ENCODE measurements at regions not wholly inside any gene's neighbourhood (a gene's known extent, or its start where the extent isn't known, plus 50 kb on each side); places are given as distances from the start of the nearest gene placed in this dataset.
A peak's percentile ranks its signal among the peaks of the same experiment; 100 is the strongest.

DNA sequence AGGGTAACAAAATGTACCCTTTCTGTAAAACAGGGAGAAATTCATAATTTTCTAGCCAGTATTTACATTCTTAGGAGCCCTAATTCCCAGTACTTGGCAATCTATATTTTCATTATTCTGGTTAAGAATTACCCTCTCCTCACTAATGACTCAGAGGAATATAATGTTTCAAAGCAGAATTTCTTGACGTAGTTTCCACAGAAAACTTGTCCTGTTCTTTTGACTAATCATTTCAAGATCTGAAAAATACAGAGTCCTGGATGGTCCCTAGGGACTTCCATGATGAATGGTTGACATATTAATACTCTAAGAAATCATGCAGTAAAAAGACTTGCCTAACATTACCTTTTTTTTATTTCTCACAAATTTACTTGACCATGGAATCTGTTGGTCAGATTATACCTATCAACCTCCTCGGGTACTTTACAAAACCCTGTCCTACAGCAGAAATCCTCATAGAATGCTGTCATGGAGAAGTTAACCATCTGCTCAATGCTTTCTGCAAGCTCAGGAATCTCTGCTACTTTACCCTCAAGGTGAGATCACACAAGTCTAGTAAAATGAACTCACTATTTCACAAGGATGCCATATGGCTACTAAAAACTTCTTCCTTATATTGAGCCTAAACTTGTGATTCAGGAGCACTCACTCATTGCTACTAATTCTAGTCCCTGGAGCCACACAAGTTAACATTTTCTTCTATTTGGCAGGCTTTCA lies 202.1 kb upstream of the CNR1 start:
- H3K4me3 ChIP-seq (ENCODE audit: low read depth, low read length), result no peak overlapping the region
- TF ChIP-seq, protein P1, sequence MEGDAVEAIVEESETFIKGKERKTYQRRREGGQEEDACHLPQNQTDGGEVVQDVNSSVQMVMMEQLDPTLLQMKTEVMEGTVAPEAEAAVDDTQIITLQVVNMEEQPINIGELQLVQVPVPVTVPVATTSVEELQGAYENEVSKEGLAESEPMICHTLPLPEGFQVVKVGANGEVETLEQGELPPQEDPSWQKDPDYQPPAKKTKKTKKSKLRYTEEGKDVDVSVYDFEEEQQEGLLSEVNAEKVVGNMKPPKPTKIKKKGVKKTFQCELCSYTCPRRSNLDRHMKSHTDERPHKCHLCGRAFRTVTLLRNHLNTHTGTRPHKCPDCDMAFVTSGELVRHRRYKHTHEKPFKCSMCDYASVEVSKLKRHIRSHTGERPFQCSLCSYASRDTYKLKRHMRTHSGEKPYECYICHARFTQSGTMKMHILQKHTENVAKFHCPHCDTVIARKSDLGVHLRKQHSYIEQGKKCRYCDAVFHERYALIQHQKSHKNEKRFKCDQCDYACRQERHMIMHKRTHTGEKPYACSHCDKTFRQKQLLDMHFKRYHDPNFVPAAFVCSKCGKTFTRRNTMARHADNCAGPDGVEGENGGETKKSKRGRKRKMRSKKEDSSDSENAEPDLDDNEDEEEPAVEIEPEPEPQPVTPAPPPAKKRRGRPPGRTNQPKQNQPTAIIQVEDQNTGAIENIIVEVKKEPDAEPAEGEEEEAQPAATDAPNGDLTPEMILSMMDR (IDR thresholded peaks at IDR 0.05; ENCODE audit: insufficient read depth, low read depth, low read length, missing control alignments), result no peak
- DNase-seq (ENCODE audit: low read depth), result no peak

DNA sequence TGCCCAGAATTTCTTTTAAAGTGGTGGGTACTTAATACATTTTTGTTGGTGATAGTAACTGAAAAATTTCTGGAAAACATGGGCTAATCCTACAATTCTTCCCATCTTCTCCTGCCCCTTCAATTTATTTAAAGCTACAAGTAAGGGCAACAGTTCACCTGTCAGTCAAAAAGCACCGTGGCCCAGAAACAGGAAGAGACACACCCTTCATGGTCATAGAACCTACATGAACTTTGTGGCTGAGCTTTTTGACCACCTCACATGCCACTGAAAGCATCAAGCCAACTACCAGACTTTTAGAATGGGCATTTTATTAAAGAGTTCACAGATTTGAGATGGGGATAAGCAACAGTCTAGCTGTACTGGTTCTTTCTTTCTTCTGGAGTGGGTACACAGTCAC lies 201.1 kb upstream of the CNR1 start:
- H3K4me3 ChIP-seq (ENCODE audit: low read depth, low read length), result no peak overlapping the region
- TF ChIP-seq, protein P1 (IDR thresholded peaks at IDR 0.05; ENCODE audit: insufficient read depth, low read depth, low read length, missing control alignments), result no peak
- DNase-seq (ENCODE audit: low read depth), result peak; percentile 23

DNA sequence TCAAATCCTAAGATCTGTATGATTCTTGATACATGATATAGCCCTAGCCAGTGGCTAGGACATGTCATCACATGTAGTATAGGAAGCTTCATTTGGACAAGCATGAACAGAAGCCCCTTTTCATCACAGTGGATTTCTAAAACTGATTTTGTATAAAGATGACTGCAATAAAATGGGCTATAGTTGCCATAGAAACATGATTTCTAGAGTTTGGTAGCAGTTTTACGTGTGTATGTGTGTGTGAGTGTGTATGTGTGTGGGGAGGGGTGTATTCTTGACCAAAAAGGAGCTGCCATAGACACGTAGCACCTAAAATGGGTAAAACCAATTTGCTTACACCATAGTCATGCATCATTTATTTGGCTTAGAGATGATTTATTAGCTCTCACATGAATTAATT lies 200.5 kb upstream of the CNR1 start:
- no peak for DNase-seq (ENCODE audit: low read depth)
- TF ChIP-seq, protein P1 (IDR thresholded peaks at IDR 0.05; ENCODE audit: insufficient read depth, low read depth, low read length, missing control alignments), result no peak
- H3K4me3 ChIP-seq (ENCODE audit: low read depth, low read length), result no peak overlapping the region

DNA sequence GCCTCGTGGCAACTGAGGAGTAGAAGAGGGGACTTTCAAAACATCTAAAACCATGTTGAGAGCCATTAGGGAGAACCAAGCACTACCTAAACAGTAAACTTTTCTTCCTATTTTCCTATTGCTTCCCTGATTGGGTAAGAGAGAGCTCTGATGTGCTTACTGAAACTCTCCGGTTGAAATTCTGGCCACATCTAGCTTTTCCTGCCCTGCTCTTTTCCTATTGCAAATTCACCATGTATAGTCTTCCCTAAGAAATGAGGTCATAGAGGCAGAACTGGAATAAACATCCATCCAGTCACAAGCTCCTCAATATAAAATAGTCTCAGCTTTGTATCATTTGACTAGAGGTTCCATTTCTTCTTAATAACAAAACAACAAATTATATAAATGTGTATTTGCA lies 199.5 kb upstream of the CNR1 start:
- TF ChIP-seq, protein P1 (IDR thresholded peaks at IDR 0.05; ENCODE audit: insufficient read depth, low read depth, low read length, missing control alignments), result no peak
- DNase-seq (ENCODE audit: low read depth), result no peak
- no peak overlapping the region for H3K4me3 ChIP-seq (ENCODE audit: low read depth, low read length)

DNA sequence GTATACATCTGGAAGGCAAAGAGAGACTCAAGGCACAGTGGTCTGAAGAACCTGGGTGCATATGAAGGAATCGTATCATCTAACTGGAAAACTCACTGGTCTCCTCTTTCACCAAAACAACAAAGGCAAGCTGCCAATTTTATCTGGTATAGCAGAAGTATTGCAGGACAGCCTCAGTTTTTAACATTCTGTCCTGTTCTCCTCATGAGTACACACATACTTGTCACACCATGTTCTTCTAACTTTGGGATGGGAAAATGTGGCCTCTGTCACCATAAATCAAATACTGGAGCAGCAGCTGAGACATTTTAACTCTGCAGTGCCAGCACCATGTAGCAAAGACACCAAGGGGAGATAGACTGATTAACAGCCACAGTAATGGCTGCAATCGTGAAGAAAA lies 199.1 kb upstream of the CNR1 start:
- no peak overlapping the region for H3K4me3 ChIP-seq (ENCODE audit: low read depth, low read length)
- TF ChIP-seq, protein P1 (IDR thresholded peaks at IDR 0.05; ENCODE audit: insufficient read depth, low read depth, low read length, missing control alignments), result no peak
- DNase-seq (ENCODE audit: low read depth), result no peak

DNA sequence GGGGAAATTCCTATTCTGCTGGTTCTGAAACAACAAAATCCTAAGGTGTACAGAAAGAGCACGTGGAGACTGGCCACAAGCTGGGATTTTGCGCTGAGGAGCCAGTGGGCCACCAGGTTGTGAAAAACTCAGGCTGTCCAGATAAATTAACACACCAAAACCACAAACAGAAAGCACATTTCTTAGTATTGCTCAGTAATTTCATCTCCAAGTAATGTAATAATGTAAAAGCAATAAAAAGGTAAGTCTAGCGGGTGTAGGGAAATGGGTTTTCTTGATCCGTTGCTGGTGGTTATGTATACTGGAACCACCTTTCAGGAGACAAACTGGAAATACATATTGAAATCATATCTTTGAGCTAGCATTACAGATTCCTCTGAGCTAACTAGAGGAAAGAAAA lies 195.6 kb upstream of the CNR1 start:
- DNase-seq (ENCODE audit: low read depth), result no peak
- TF ChIP-seq, protein P1 (IDR thresholded peaks at IDR 0.05; ENCODE audit: insufficient read depth, low read depth, low read length, missing control alignments), result no peak
- no peak overlapping the region for H3K4me3 ChIP-seq (ENCODE audit: low read depth, low read length)

DNA sequence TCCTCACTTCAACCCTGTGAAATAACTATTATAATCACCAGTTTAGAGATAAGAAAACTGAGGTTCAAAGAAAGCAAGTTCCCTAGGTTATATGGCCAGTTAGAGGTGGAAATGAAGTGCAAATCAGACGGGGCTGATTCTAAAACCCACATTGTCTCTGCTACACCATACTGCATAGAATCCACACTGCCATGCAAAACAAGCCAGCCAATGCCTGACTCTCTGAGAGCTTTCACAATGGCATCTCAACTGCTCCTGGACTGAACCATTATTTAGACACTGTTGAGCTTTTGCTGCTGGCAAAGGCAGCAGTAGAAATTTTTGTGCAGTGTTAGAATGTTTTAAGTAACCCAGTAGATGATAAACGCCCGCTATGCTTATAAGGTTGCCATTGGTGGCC lies 195.2 kb upstream of the CNR1 start:
- DNase-seq (ENCODE audit: low read depth), result no peak
- no peak overlapping the region for H3K4me3 ChIP-seq (ENCODE audit: low read depth, low read length)
- TF ChIP-seq, protein P1 (IDR thresholded peaks at IDR 0.05; ENCODE audit: insufficient read depth, low read depth, low read length, missing control alignments), result no peak
